Erythroblast (primary cell): ENCODE measurements at regions not wholly inside any gene's neighbourhood (a gene's known extent, or its start where the extent isn't known, plus 50 kb on each side); places are given as distances from the start of the nearest gene placed in this dataset.
A peak's percentile ranks its signal among the peaks of the same experiment; 100 is the strongest.

Source experiments
- DNase-seq, 2 experiments: peaks; one replicate each; lab custom pipeline; 2025; lab: John Stamatoyannopoulos, UW
- GATA1 ChIP-seq: IDR thresholded peaks from 2 replicates; pipeline ENCODE4 v1.6.1; 2011; ENCODE audit warnings: low read depth, mild to moderate bottlenecking, control low read depth, low read length, moderate library complexity
- POLR2A ChIP-seq: IDR thresholded peaks from 2 replicates; pipeline ENCODE4 v1.6.1; 2011; ENCODE audit warnings: mild to moderate bottlenecking, low read length

GRCh38 chr6:77403424-77403823 lies 59.9 kb downstream of the HTR1B start:
- TF ChIP-seq POLR2A (no peak), GATA1 (no peak)
- DNase-seq: no peak

- no peak for DNase-seq
- no peak for TF ChIP-seq GATA1
- no peak for TF ChIP-seq POLR2A
These were observed 62.1 kb downstream of the HTR1B start for GRCh38 chr6:77401231-77401630.

GRCh38 chr6:77397561-77397960 lies 65.7 kb downstream of the HTR1B start:
- TF ChIP-seq POLR2A: no peak
- TF ChIP-seq GATA1: no peak
- no peak for DNase-seq

GRCh38 chr6:77389402-77389801 lies 73.9 kb downstream of the HTR1B start:
- TF ChIP-seq GATA1: no peak
- TF ChIP-seq POLR2A: no peak

GRCh38 chr6:77383026-77383425 lies 80.3 kb downstream of the HTR1B start:
- DNase-seq: peak; percentile 33 to 77
- no peak for TF ChIP-seq POLR2A
- no peak for TF ChIP-seq GATA1

More at GRCh38 chr6:77389402-77389801, 73.9 kb downstream of the HTR1B start:
- DNase-seq: no peak

- DNase-seq: peak; percentile 53 to 68
- TF ChIP-seq GATA1 (no peak), POLR2A (no peak)
These were observed 89.3 kb downstream of the HTR1B start for GRCh38 chr6:77373955-77374354.

GRCh38 chr6:77371748-77372147 lies 91.5 kb downstream of the HTR1B start:
- TF ChIP-seq GATA1 (no peak), POLR2A (no peak)
- DNase-seq: no peak

GRCh38 chr6:77368660-77369313 lies 94.5 kb downstream of the HTR1B start:
- peak; percentile 30 to 36 for DNase-seq

GRCh38 chr6:77366798-77367197 lies 96.5 kb downstream of the HTR1B start:
- no peak for TF ChIP-seq GATA1
- no peak for TF ChIP-seq POLR2A
- no peak for DNase-seq

More at GRCh38 chr6:77368660-77369313, 94.5 kb downstream of the HTR1B start:
- TF ChIP-seq GATA1 (no peak), POLR2A (no peak)

- no peak for DNase-seq
These were observed 99.6 kb downstream of the HTR1B start for GRCh38 chr6:77363702-77364101.

GRCh38 chr6:77362055-77362454 lies 101.2 kb downstream of the HTR1B start:
- TF ChIP-seq GATA1 (no peak), POLR2A (no peak)
- DNase-seq: no peak

More at GRCh38 chr6:77363702-77364101, 99.6 kb downstream of the HTR1B start:
- no peak for TF ChIP-seq GATA1
- TF ChIP-seq POLR2A: no peak

- TF ChIP-seq GATA1 (no peak), POLR2A (no peak)
- DNase-seq: no peak
These were observed 102.3 kb downstream of the HTR1B start for GRCh38 chr6:77361018-77361417.

GRCh38 chr6:77356821-77357220 lies 106.5 kb downstream of the HTR1B start:
- no peak for DNase-seq
- TF ChIP-seq POLR2A: no peak
- TF ChIP-seq GATA1: no peak

GRCh38 chr6:77354581-77354980 lies 108.7 kb downstream of the HTR1B start:
- DNase-seq: no peak
- TF ChIP-seq POLR2A: no peak
- TF ChIP-seq GATA1: no peak

- no peak for TF ChIP-seq POLR2A
- TF ChIP-seq GATA1: no peak
- no peak for DNase-seq
These were observed 110.2 kb downstream of the HTR1B start for GRCh38 chr6:77353129-77353528.
